ENCODE measurements at regions not wholly inside any gene's neighbourhood (a gene's known extent, or its start where the extent isn't known, plus 50 kb on each side); places are given as distances from the start of the nearest gene placed in this dataset.

- Mint-ChIP-seq H3K36me3 (ENCODE audit: low read depth) (no peaks in the 10 kb centered on the region), H3K4me3 (no peak overlapping the region), H3K27me3 (ENCODE audit: low read depth) (peaks cover 3% of the 10 kb centered on the region), H3K27ac (no peak overlapping the region), H3K4me1 (peaks cover 52% of the 10 kb centered on the region), H3K9me3 (no peaks in the 10 kb centered on the region)
- TF ChIP-seq CTCF (IDR thresholded peaks at IDR 0.05; ENCODE audit: unreplicated experiment in 3 of 3), result no peak
These were observed 126.5 kb upstream of the CCDC68 start for GRCh38 chr18:55085557-55086285.

- Mint-ChIP-seq H3K4me3 (no peak overlapping the region), H3K9me3 (no peaks in the 10 kb centered on the region), H3K27me3 (ENCODE audit: low read depth) (peaks cover 3% of the 10 kb centered on the region), H3K4me1 (peaks cover 59% of the 10 kb centered on the region), H3K36me3 (ENCODE audit: low read depth) (no peaks in the 10 kb centered on the region), H3K27ac (no peak overlapping the region)
- no peak for TF ChIP-seq CTCF (IDR thresholded peaks at IDR 0.05; ENCODE audit: unreplicated experiment in 3 of 3)
These were observed 125.3 kb upstream of the CCDC68 start for GRCh38 chr18:55084550-55084949.

GRCh38 chr18:55083461-55083860 is 124.2 kb upstream of the CCDC68 start:
- peaks cover 58% of the 10 kb centered on the region for H3K4me1 Mint-ChIP-seq
- no peak overlapping the region for H3K27ac Mint-ChIP-seq
- no peaks in the 10 kb centered on the region for H3K9me3 Mint-ChIP-seq
- no peaks in the 10 kb centered on the region for H3K36me3 Mint-ChIP-seq (ENCODE audit: low read depth)
- H3K4me3 Mint-ChIP-seq, result no peak overlapping the region
- TF ChIP-seq CTCF (IDR thresholded peaks at IDR 0.05; ENCODE audit: unreplicated experiment in 3 of 3), result no peak
- H3K27me3 Mint-ChIP-seq (ENCODE audit: low read depth), result peaks cover 7% of the 10 kb centered on the region

GRCh38 chr18:55079481-55080355 is 120.5 kb upstream of the CCDC68 start:
- peaks cover 4% of the 10 kb centered on the region for H3K27me3 Mint-ChIP-seq (ENCODE audit: low read depth)
- peak overlapping the region; percentile 36 to 83 (median 77) for H3K27ac Mint-ChIP-seq
- H3K4me3 Mint-ChIP-seq, result peak overlapping the region in 2 of 3 experiments; percentile 8

GRCh38 chr18:55079067-55079466 is 119.8 kb upstream of the CCDC68 start:
- Mint-ChIP-seq H3K36me3 (ENCODE audit: low read depth) (no peaks in the 10 kb centered on the region), H3K4me1 (peaks cover 34% of the 10 kb centered on the region)
- no peak for TF ChIP-seq CTCF (IDR thresholded peaks at IDR 0.05; ENCODE audit: unreplicated experiment in 3 of 3)

More at GRCh38 chr18:55079481-55080355, 120.5 kb upstream of the CCDC68 start:
- Mint-ChIP-seq H3K9me3 (no peaks in the 10 kb centered on the region), H3K36me3 (ENCODE audit: low read depth) (no peaks in the 10 kb centered on the region), H3K4me1 (peaks cover 34% of the 10 kb centered on the region)
- no peak for TF ChIP-seq CTCF (IDR thresholded peaks at IDR 0.05; ENCODE audit: unreplicated experiment in 3 of 3)

More at GRCh38 chr18:55079067-55079466, 119.8 kb upstream of the CCDC68 start:
- Mint-ChIP-seq H3K4me3 (no peak overlapping the region), H3K27ac (peak overlapping the region in 2 of 3 experiments; percentile 32 to 83), H3K9me3 (no peaks in the 10 kb centered on the region), H3K27me3 (ENCODE audit: low read depth) (peaks cover 4% of the 10 kb centered on the region)
